ENCODE measurements at regions not wholly inside any gene's neighbourhood (a gene's known extent, or its start where the extent isn't known, plus 50 kb on each side); places are given as distances from the start of the nearest gene placed in this dataset.

DNA sequence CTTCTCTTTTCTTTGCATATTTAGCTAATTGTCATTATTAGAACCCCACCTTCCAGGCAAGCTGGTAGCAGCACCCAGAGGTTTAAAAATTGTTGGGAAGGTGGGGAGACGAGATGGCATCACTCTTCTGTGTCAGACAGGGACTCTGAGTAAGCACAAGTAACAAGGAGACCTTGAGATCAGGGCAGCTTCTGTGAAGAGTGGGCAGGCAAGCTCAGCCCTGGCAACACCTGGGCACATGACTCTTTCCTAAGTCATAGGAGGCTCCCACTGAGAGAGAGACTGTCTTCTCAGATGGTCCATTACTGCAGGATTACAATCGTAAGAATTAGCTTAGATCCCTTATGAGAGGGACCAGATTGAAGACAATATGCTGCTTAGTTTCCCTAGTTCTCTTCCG lies 183.5 kb downstream of the BRINP2 start:
- Histone ChIP-seq H3K9me3 (ENCODE audit: control extremely low read depth in 1 of 5, control insufficient read depth in 4 of 5, insufficient read depth in 2 of 5, low read depth in 1 of 5, low read length in 4 of 5) (no peaks in the 10 kb centered on the region), H3K4me3 (ENCODE audit: control insufficient read depth in 1 of 7, extremely low read depth in 1 of 7, insufficient read depth in 4 of 7, low read depth in 2 of 7, low read length in 6 of 7) (no peak overlapping the region), H3K4me1 (ENCODE audit: control extremely low read depth in 1 of 4, control insufficient read depth in 4 of 4, insufficient read depth in 4 of 4, low read length in 3 of 4) (no peaks in the 10 kb centered on the region), H3K27me3 (replicated peaks in 2 of 5; ENCODE audit: control insufficient read depth in 4 of 5, insufficient read depth in 5 of 5, low read length in 4 of 5) (peaks cover 0 to 4% (median 0%) of the 10 kb centered on the region in 5 experiments), H3K36me3 (ENCODE audit: control insufficient read depth in 4 of 4, insufficient read depth in 4 of 4, low read length in 3 of 4) (no peaks in the 10 kb centered on the region), H3K27ac (ENCODE audit: insufficient read depth in 1 of 2, low read depth in 1 of 2, low read length in 2 of 2, poor library complexity in 1 of 2, severe bottlenecking in 2 of 2) (no peak overlapping the region)
- POLR2A ChIA-PET = no interaction called here
- DNase-seq = no peak
- CTCF ChIA-PET = interaction anchor here (1.6 kb wide), 1 partner anchor 9 kb away, joined by 4 read pairs; no protein-coding TSS in a partner anchor
- 42% methylated on average over 3 of the region's 3 CpGs for WGBS (ENCODE audit: insufficient coverage)

DNA sequence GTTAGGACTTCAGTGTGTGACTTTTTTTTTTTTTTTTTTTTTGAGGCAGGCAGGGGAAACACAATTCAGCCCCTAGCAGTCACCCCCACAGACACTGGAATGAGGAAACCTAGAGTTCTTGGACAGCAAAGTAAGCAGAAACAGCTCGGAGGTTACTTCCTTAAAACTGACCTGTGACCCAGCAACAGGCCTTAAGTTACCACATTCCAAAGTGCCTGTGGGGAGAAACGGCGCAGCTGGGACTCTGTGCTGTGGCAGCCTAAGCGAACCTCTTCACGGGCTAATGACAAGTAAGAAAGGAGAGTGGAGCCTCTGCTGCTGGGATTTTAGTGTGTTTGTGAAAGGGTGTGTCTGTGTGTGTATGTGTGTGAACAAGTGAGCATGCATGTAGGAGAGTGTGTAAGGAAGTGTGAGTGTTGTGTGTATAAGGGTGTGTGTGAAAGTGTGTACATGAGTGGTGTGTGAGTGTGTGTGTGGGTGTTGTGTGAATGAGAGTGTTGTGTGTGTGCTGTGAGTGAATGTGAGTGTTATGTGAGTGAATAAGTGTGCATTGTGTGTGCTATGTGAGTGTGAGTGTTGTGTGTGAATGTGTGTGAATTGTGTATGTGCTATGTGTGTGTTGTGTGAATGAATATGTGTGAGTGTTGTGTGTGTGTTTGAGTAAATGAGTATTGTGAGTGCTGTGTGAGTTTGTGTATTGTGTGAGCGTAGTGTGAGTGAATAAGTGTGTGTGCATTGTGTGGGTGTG lies 180.8 kb downstream of the BRINP2 start:
- Histone ChIP-seq H3K36me3 (ENCODE audit: control insufficient read depth in 4 of 4, insufficient read depth in 4 of 4, low read length in 3 of 4) (no peaks in the 10 kb centered on the region), H3K27ac (ENCODE audit: insufficient read depth in 1 of 2, low read depth in 1 of 2, low read length in 2 of 2, poor library complexity in 1 of 2, severe bottlenecking in 2 of 2) (no peak overlapping the region), H3K9me3 (ENCODE audit: control extremely low read depth in 1 of 5, control insufficient read depth in 4 of 5, insufficient read depth in 2 of 5, low read depth in 1 of 5, low read length in 4 of 5) (no peaks in the 10 kb centered on the region), H3K27me3 (replicated peaks in 2 of 5; ENCODE audit: control insufficient read depth in 4 of 5, insufficient read depth in 5 of 5, low read length in 4 of 5) (peaks cover 0 to 4% (median 0%) of the 10 kb centered on the region in 5 experiments), H3K4me3 (ENCODE audit: control insufficient read depth in 1 of 7, extremely low read depth in 1 of 7, insufficient read depth in 4 of 7, low read depth in 2 of 7, low read length in 6 of 7) (no peak overlapping the region), H3K4me1 (ENCODE audit: control extremely low read depth in 1 of 4, control insufficient read depth in 4 of 4, insufficient read depth in 4 of 4, low read length in 3 of 4) (no peaks in the 10 kb centered on the region)
- no peak for DNase-seq
- ChIA-PET POLR2A (no interaction called here), CTCF (no interaction called here)
- WGBS (ENCODE audit: insufficient coverage) = 72% methylated on average over 5 of the region's 6 CpGs

GRCh38 chr1:177346790-177347359 lies 176.1 kb downstream of the BRINP2 start:
- WGBS (ENCODE audit: insufficient coverage) = 100% methylated on average over 3 of the region's 5 CpGs
- H3K4me3 ChIP-seq (ENCODE audit: control insufficient read depth in 1 of 7, extremely low read depth in 1 of 7, insufficient read depth in 4 of 7, low read depth in 2 of 7, low read length in 6 of 7) = no peak overlapping the region
- no peaks in the 10 kb centered on the region for H3K36me3 ChIP-seq (ENCODE audit: control insufficient read depth in 4 of 4, insufficient read depth in 4 of 4, low read length in 3 of 4)
- H3K27ac ChIP-seq (ENCODE audit: insufficient read depth in 1 of 2, low read depth in 1 of 2, low read length in 2 of 2, poor library complexity in 1 of 2, severe bottlenecking in 2 of 2) = no peak overlapping the region
- H3K9me3 ChIP-seq (ENCODE audit: control extremely low read depth in 1 of 5, control insufficient read depth in 4 of 5, insufficient read depth in 2 of 5, low read depth in 1 of 5, low read length in 4 of 5) = no peaks in the 10 kb centered on the region
- no peaks in the 10 kb centered on the region for H3K27me3 ChIP-seq (replicated peaks in 2 of 5; ENCODE audit: control insufficient read depth in 4 of 5, insufficient read depth in 5 of 5, low read length in 4 of 5)
- ChIA-PET POLR2A (no interaction called here), CTCF (no interaction called here)
- no peaks in the 10 kb centered on the region for H3K4me1 ChIP-seq (ENCODE audit: control extremely low read depth in 1 of 4, control insufficient read depth in 4 of 4, insufficient read depth in 4 of 4, low read length in 3 of 4)
- no peak for DNase-seq

GRCh38 chr1:177343445-177343844 lies 172.7 kb downstream of the BRINP2 start:
- ChIA-PET POLR2A (no interaction called here), CTCF (no interaction called here)
- Histone ChIP-seq H3K4me1 (ENCODE audit: control extremely low read depth in 1 of 4, control insufficient read depth in 4 of 4, insufficient read depth in 4 of 4, low read length in 3 of 4) (no peaks in the 10 kb centered on the region), H3K4me3 (ENCODE audit: control insufficient read depth in 1 of 7, extremely low read depth in 1 of 7, insufficient read depth in 4 of 7, low read depth in 2 of 7, low read length in 6 of 7) (no peak overlapping the region), H3K27me3 (replicated peaks in 2 of 5; ENCODE audit: control insufficient read depth in 4 of 5, insufficient read depth in 5 of 5, low read length in 4 of 5) (no peaks in the 10 kb centered on the region), H3K36me3 (ENCODE audit: control insufficient read depth in 4 of 4, insufficient read depth in 4 of 4, low read length in 3 of 4) (no peaks in the 10 kb centered on the region), H3K27ac (ENCODE audit: insufficient read depth in 1 of 2, low read depth in 1 of 2, low read length in 2 of 2, poor library complexity in 1 of 2, severe bottlenecking in 2 of 2) (no peak overlapping the region), H3K9me3 (ENCODE audit: control extremely low read depth in 1 of 5, control insufficient read depth in 4 of 5, insufficient read depth in 2 of 5, low read depth in 1 of 5, low read length in 4 of 5) (no peaks in the 10 kb centered on the region)
- DNase-seq = no peak
- 91% methylated on average over 5 of the region's 5 CpGs for WGBS (ENCODE audit: insufficient coverage)

DNA sequence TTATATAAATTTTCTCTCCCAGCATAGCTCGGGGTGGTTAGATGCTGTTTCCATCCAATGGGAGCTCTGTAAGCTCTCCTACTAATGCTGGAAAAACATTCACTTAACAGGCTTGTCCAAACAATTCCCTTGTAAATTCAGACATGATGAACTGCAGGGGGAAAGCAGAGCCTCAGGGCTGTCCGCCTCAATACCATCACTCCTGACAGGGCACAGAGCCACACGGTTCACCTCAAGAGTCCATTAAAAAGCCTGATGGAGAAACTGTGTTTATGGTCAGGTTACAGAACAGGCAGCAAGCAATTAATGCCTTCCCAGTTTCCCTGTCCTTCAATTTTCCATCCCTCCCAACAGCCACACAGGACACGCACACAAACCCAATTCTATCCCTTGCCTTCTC lies 171.0 kb downstream of the BRINP2 start:
- WGBS (ENCODE audit: insufficient coverage) = 88% methylated on average over 2 of the region's 4 CpGs
- CTCF ChIA-PET = no interaction called here

GRCh38 chr1:177340601-177341067 lies 169.9 kb downstream of the BRINP2 start:
- ChIA-PET CTCF (interaction anchor here (1.4 kb wide), 1 partner anchor 23 kb away, joined by 3 read pairs; no protein-coding TSS in a partner anchor), POLR2A (no interaction called here)
- no peak for DNase-seq
- Histone ChIP-seq H3K27ac (ENCODE audit: insufficient read depth in 1 of 2, low read depth in 1 of 2, low read length in 2 of 2, poor library complexity in 1 of 2, severe bottlenecking in 2 of 2) (no peak overlapping the region), H3K4me3 (ENCODE audit: control insufficient read depth in 1 of 7, extremely low read depth in 1 of 7, insufficient read depth in 4 of 7, low read depth in 2 of 7, low read length in 6 of 7) (no peak overlapping the region), H3K4me1 (ENCODE audit: control extremely low read depth in 1 of 4, control insufficient read depth in 4 of 4, insufficient read depth in 4 of 4, low read length in 3 of 4) (no peaks in the 10 kb centered on the region), H3K36me3 (ENCODE audit: control insufficient read depth in 4 of 4, insufficient read depth in 4 of 4, low read length in 3 of 4) (no peaks in the 10 kb centered on the region), H3K27me3 (replicated peaks in 2 of 5; ENCODE audit: control insufficient read depth in 4 of 5, insufficient read depth in 5 of 5, low read length in 4 of 5) (no peaks in the 10 kb centered on the region), H3K9me3 (ENCODE audit: control extremely low read depth in 1 of 5, control insufficient read depth in 4 of 5, insufficient read depth in 2 of 5, low read depth in 1 of 5, low read length in 4 of 5) (no peaks in the 10 kb centered on the region)
- 79% methylated on average over 9 of the region's 10 CpGs for WGBS (ENCODE audit: insufficient coverage)

More for the DNA sequence above, 171.0 kb downstream of the BRINP2 start:
- DNase-seq = no peak
- Histone ChIP-seq H3K4me3 (ENCODE audit: control insufficient read depth in 1 of 7, extremely low read depth in 1 of 7, insufficient read depth in 4 of 7, low read depth in 2 of 7, low read length in 6 of 7) (no peak overlapping the region), H3K27ac (ENCODE audit: insufficient read depth in 1 of 2, low read depth in 1 of 2, low read length in 2 of 2, poor library complexity in 1 of 2, severe bottlenecking in 2 of 2) (no peak overlapping the region), H3K36me3 (ENCODE audit: control insufficient read depth in 4 of 4, insufficient read depth in 4 of 4, low read length in 3 of 4) (no peaks in the 10 kb centered on the region), H3K4me1 (ENCODE audit: control extremely low read depth in 1 of 4, control insufficient read depth in 4 of 4, insufficient read depth in 4 of 4, low read length in 3 of 4) (no peaks in the 10 kb centered on the region), H3K27me3 (replicated peaks in 2 of 5; ENCODE audit: control insufficient read depth in 4 of 5, insufficient read depth in 5 of 5, low read length in 4 of 5) (no peaks in the 10 kb centered on the region), H3K9me3 (ENCODE audit: control extremely low read depth in 1 of 5, control insufficient read depth in 4 of 5, insufficient read depth in 2 of 5, low read depth in 1 of 5, low read length in 4 of 5) (no peaks in the 10 kb centered on the region)
- POLR2A ChIA-PET = interaction anchor here (0.7 kb wide), 1 partner anchor 655 kb away, joined by 3 read pairs; no protein-coding TSS in a partner anchor

- WGBS (ENCODE audit: insufficient coverage) = no CpG with 5 or more reads among the region's 1 CpG
- no peak for DNase-seq
- H3K9me3 ChIP-seq (ENCODE audit: control extremely low read depth in 1 of 5, control insufficient read depth in 4 of 5, insufficient read depth in 2 of 5, low read depth in 1 of 5, low read length in 4 of 5) = no peaks in the 10 kb centered on the region
- H3K27ac ChIP-seq (ENCODE audit: insufficient read depth in 1 of 2, low read depth in 1 of 2, low read length in 2 of 2, poor library complexity in 1 of 2, severe bottlenecking in 2 of 2) = no peak overlapping the region
- POLR2A ChIA-PET = no interaction called here
- no peaks in the 10 kb centered on the region for H3K4me1 ChIP-seq (ENCODE audit: control extremely low read depth in 1 of 4, control insufficient read depth in 4 of 4, insufficient read depth in 4 of 4, low read length in 3 of 4)
- no peaks in the 10 kb centered on the region for H3K36me3 ChIP-seq (ENCODE audit: control insufficient read depth in 4 of 4, insufficient read depth in 4 of 4, low read length in 3 of 4)
- no peak overlapping the region for H3K4me3 ChIP-seq (ENCODE audit: control insufficient read depth in 1 of 7, extremely low read depth in 1 of 7, insufficient read depth in 4 of 7, low read depth in 2 of 7, low read length in 6 of 7)
- CTCF ChIA-PET = no interaction called here
- H3K27me3 ChIP-seq (replicated peaks in 2 of 5; ENCODE audit: control insufficient read depth in 4 of 5, insufficient read depth in 5 of 5, low read length in 4 of 5) = no peaks in the 10 kb centered on the region
Observed at GRCh38 chr1:177338376-177338775, 167.6 kb downstream of the BRINP2 start.

Data from common myeloid progenitor, CD34-positive (primary cell).